ENCODE measurements at regions not wholly inside any gene's neighbourhood (a gene's known extent, or its start where the extent isn't known, plus 50 kb on each side); places are given as distances from the start of the nearest gene placed in this dataset.

GRCh38 chr3:76550522-76551201, 489.2 kb upstream of the ROBO2 start (continued):
- no peak for TF ChIP-seq E2F4 (IDR thresholded peaks at IDR 0.05; ENCODE audit: low read depth, low read length)
- TF ChIP-seq KLF5 (IDR thresholded peaks at IDR 0.05; ENCODE audit: partially characterized antibody) = no peak
- no peak for TF ChIP-seq ZNF207 (IDR thresholded peaks at IDR 0.05; ENCODE audit: borderline replicate concordance)

GRCh38 chr3:76551739-76552138, 488.2 kb upstream of the ROBO2 start:
- intact Hi-C loops (cut with micrococcal nuclease; ENCODE audit: unreplicated experiment) = no loop called here
- Histone ChIP-seq H3K79me2 (ENCODE audit: control insufficient read depth, insufficient read depth, low read length) (no peaks in the 10 kb centered on the region), H2AFZ (ENCODE audit: control insufficient read depth, low read depth, low read length) (no peak overlapping the region), H3K4me2 (ENCODE audit: control insufficient read depth, insufficient read depth) (no peak overlapping the region), H3K9ac (ENCODE audit: control insufficient read depth, insufficient read depth, low read length) (no peak overlapping the region), H3K4me1 (ENCODE audit: control insufficient read depth, insufficient read depth, low read length) (no peaks in the 10 kb centered on the region), H3K9me3 (replicated peaks; ENCODE audit: control insufficient read depth, insufficient read depth, low read length) (no peaks in the 10 kb centered on the region), H3K27me3 (replicated peaks in 1 of 2; ENCODE audit: control insufficient read depth in 2 of 2, insufficient read depth in 2 of 2, low read length in 1 of 2) (no peaks in the 10 kb centered on the region), H3K4me3 (no peak overlapping the region), H3K27ac (ENCODE audit: control insufficient read depth, insufficient read depth) (no peak overlapping the region), H4K20me1 (ENCODE audit: control insufficient read depth, insufficient read depth) (no peaks in the 10 kb centered on the region), H3K36me3 (ENCODE audit: control insufficient read depth in 2 of 2, insufficient read depth in 2 of 2, low read length in 1 of 2) (no peaks in the 10 kb centered on the region)
- ATAC-seq (no peak), FAIRE-seq (no peak), DNase-seq (ENCODE audit: low read depth, low spot score) (no peak)
- in situ Hi-C loops (cut with MboI) = no loop called here
- WGBS (ENCODE audit: insufficient coverage, insufficient replicate concordance, low lambda C conversion rate, missing lambda C conversion rate) = 39% methylated on average over 5 of the region's 5 CpGs
- CTCF ChIA-PET = no interaction called here
- POLR2A ChIA-PET = no interaction called here
- SMC1A ChIA-PET (ENCODE audit: uncharacterized antibody, unreplicated experiment) = no interaction called here
- no TSS peak for BruUV-seq (replicated peaks)
- RAD21 ChIA-PET (ENCODE audit: unreplicated experiment) = no interaction called here
- TF ChIP-seq ZNF592 (IDR thresholded peaks at IDR 0.05) = no peak
- no peak for TF ChIP-seq BHLHE40 (IDR thresholded peaks at IDR 0.05; ENCODE audit: borderline replicate concordance in 1 of 2, low read depth in 2 of 2, low read length in 1 of 2)
- no peak for TF ChIP-seq LARP7 (IDR thresholded peaks at IDR 0.05)
- no peak for TF ChIP-seq POLR2AphosphoS5 (IDR thresholded peaks at IDR 0.05; ENCODE audit: low read length)
- no peak for TF ChIP-seq ELK1 (IDR thresholded peaks at IDR 0.05; ENCODE audit: low read depth, low read length)
- TF ChIP-seq BMI1 (IDR thresholded peaks at IDR 0.05; ENCODE audit: borderline replicate concordance) = no peak
- TF ChIP-seq ZNF274 (IDR thresholded peaks at IDR 0.05; ENCODE audit: insufficient read depth, insufficient read length) = no peak
- TF ChIP-seq TAF1 (IDR thresholded peaks at IDR 0.05; ENCODE audit: borderline replicate concordance, low read depth, low read length) = no peak
- no peak for TF ChIP-seq TCF7 (IDR thresholded peaks at IDR 0.05; ENCODE audit: borderline replicate concordance)
- TF ChIP-seq NFYB (IDR thresholded peaks at IDR 0.05; ENCODE audit: insufficient read depth, low read depth, low read length) = no peak
- TF ChIP-seq STAT3 (IDR thresholded peaks at IDR 0.05; ENCODE audit: low read depth, low read length) = no peak
- TF ChIP-seq SUPT20H (IDR thresholded peaks at IDR 0.05; ENCODE audit: borderline replicate concordance, control insufficient read depth, low read depth, low read length) = no peak
- no peak for TF ChIP-seq CBX3 (IDR thresholded peaks at IDR 0.05; ENCODE audit: borderline replicate concordance, low read depth)
- TF ChIP-seq ZBED1 (IDR thresholded peaks at IDR 0.05; ENCODE audit: borderline replicate concordance) = no peak
- no peak for TF ChIP-seq CBX5 (IDR thresholded peaks at IDR 0.05; ENCODE audit: low read depth)
- TF ChIP-seq POU2F2 (IDR thresholded peaks at IDR 0.05; ENCODE audit: borderline replicate concordance, low read depth, low read length) = no peak
